Stimulated activated CD8-positive, alpha-beta memory T cell treated with anti-CD3 and anti-CD28 coated beads, Interleukin-4, amount 100 ng/mL, for 24 hours (primary cell): ENCODE measurements at regions not wholly inside any gene's neighbourhood (a gene's known extent, or its start where the extent isn't known, plus 50 kb on each side); places are given as distances from the start of the nearest gene placed in this dataset.

Experiments
- DNase-seq: peaks from one replicate; pipeline ENCODE4 v3.0.0-alpha.2; 2020; ENCODE audit warnings: low read depth

DNA sequence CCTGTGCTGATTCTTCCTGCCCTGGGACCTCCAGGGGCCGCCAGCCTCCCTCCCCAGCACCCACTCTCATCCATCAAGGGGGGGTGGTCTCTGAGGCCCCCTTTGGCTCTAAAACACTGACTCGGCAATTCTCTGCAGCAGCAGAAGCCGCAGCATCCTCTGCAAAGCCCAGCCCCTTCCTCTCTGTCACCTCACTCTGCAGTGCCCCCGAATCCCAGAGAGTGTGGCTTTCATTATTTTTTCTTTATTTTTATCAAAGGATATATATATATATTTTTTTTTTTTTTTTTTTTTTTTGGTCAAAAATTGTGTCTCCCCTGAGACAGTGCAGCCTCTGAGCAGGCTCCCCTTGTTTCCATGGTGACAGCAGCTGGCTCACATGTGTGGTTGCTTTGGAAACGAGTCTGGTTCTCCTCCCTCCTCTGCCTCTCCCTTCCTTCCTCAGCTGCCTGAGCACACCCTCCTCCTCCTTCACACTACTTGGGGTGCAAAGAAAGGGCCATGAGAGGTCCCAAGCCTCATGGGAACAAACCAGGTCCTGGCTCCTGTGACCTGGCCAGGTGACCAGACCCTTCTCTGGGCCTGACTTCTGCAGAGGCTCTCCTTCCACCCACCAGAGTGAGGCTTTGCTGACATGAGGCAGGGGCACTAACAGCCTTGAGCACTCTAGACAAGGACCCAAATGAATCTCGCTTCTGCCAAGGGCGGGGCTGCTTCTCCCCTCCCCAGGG lies 100.5 kb downstream of the LRRC74A start:
- DNase-seq = peak; percentile 35

- no peak for DNase-seq
Observed at GRCh38 chr14:76925097-76925441, 98.9 kb downstream of the LRRC74A start.

DNA sequence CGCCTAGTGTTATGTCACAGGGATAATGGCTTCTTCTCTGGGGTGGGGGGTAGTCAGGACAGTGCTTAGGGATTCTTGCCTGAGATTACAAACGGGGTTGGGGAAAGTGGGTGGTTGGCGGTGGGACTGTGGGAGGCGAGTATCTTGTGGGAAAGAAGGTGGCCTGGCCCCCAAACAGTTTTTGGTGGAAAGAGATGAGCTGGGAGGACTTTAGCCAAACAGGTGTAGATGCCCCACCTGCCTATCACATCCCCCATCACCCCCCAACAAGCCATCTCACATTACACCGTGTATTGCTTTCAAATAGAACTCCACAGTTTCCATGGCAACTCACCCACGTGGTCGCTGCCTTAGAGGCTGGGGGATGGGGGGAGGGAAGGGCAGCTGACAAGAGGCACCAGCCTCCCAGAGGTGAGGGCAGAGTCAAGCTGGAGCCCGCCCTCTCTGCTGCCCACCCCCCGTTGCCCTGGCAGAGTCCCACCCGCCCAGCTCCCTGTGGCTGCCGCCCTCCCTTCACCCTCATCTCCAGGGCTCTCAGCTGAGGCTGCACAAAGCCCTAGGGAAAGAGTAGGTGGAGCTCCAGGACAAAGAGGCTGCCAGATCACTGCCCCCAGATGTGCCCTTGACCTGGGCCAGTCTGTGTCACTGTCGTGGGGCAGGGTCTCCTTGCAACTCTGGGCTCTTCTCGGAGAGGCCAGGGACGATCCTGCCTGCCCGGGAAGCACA lies 98.3 kb downstream of the LRRC74A start:
- DNase-seq = no peak

DNA sequence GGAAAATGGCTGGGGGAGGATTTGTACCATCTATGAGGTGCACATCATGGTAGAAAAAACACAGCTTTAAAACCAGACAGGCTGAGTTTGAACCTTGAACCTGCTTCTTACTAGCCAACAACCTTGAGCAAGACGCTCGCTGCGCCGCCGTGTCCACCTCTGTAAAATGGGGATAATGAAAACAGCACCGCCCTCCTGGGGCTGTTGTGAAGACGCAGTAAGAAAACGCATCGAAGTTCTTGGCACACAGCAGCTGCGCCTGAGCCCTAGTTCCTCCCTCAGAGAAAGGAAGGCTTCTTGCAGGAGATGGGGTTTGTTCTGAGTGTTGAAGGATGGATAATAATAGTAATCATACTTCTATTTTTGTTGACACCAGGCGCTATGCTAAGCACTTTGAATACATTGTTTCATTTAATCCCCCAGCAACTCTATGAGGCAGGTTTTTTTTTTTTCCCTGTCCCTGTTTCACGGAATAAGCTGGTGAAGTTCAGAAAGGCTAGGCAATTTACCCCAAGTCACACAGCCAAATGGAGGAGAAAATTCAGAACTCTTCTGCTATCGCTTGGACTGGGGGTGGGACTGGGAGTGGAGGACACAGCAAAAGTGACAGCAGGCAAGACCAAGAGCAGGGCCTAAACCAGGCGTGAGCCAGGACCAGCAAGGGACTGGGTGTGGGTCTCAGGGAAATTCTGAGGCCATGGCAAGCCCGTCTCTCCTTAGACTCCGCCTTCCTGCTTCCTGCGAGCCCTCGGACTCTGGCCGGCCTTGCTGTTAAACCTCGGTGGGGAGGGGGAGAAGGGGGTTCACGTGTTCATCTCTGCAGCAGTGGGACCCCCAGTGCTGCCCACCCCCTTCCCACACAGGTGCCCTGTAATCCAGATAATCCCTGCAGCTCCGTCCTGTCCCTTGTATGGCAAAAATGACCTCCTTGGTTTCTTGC lies 97.5 kb downstream of the LRRC74A start:
- no peak for DNase-seq

DNA sequence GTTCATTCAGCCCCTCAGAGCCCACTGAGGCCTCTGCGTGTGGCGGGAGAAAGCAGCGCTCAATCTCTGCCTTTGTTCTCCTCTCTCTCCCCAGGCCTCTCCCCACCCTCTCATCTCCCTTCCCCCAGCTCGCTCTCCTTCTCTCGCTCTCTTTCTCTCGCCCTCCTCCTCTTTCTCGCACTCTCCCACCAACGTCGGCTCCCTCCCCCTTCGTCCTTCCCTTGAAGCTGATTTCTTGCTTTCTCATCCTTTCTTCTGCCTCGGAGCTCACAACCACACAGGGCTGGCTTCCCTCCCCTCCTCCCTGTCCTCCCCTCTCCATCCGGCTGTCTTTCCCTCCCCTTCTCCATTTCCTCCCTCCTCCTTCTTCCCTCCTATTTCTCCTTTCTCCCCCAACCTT lies 96.4 kb downstream of the LRRC74A start:
- no peak for DNase-seq

DNA sequence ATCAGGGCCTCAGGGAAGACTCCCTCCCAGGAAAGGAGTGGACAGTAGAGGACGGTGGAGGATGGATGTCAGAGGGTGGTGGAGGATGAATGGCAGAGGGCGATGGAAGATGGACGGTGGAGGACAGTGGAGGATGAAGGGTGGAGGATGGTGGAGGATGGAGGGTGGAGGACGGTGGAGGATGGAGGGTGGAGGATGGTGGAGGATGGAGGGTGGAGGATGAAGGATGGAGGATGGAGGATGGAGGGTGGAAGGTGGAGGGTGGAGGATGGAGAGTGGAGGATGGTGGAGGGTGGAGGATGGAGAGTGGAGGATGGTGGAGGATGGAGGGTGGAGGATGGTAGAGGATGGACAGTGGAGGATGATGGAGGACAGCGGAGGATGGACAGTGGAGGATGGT lies 95.9 kb downstream of the LRRC74A start:
- DNase-seq = no peak

DNA sequence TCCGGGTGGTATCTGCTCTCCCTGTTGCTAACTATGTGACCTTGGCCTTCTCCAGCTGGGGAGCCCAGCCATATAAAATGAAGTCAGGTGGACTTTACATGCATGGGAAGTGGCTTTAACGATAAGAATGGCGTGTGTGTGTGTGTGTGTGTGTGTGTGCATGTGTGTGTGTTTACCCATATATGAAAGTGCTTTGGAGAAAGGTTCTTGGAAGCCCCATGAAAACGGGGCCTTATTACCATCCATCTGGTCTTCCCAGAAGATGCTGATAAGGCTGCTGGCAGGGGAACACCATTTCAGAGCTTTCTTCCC lies 94.8 kb downstream of the LRRC74A start:
- DNase-seq = no peak

DNA sequence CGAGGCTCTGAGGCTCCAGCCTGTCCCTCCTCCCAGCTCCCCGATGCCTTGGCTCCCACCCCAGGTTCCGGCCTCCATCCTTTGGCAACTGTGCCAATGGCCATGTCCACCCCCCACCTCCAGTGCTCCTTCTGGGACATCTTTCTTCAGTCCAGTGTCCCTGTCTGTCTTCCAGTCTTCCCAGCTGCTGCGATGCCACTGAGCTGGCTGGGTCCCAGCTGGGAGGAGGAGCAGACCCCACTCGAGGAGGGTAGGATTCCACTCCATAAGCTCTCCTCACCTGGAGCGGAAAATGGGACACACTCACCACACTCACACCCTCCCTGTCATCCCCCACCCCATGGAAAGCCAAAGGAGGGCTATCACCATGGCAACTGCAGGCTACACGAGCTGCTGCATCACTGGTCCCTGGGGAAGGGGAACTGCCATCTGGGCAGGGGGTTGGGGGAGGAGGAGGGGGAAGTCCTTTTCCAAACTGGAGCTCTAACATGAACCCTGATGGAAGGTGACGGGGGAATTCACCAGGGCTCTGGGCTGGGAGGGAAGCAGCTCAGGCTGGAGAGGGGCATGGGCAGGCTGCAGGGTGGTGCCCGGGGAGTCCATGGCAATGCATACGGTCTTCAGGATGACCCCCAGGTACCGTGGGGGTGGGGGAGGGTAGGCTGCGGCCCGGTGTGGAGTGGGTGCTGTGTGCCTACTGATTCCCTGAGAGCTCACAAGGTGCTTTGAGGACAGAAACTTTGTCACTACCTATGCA lies 94.3 kb downstream of the LRRC74A start:
- no peak for DNase-seq

DNA sequence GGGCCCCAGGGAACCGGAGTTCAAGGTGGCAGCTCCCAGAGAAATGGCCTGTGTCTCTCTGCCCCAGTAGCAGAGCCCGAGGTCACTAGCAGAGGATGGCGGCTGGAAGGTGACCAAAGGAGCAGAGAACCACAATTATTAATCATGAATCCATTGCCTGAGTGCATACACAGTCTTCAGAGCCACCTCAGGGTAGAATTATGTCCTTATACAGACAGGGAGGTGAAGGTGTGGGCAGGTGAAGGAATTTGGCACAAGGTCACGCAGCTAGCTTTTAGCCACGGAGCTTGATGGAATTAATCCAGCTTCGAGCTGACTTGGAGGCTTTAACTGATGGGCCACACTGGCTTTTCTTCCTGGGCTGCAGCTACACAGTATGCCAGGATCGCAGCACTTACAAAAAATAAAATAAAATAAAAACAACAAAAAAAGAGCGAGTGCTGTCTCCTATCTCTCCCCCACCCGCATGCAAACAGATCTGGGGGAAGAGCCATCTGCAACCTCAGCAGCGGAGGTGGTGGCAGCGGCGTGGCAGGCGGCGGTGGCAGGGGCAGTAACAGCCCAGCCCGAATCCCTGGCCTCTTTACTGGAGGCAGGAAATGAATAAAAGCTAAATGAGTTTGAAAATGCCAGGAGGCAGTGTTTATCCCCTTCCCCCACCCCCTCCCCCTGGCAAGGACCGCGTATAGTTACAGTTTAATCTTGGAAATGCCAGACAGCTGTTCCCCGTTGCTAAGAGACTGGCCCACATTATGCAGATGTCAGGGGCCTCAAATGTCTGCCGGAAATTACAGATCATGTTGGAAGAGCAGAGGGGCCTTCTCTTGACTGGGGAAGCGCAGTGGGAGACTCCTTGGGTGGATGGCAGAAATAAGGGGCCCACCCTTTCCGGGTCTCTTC lies 93.5 kb downstream of the LRRC74A start:
- DNase-seq = no peak
